ENCODE measurements at regions not wholly inside any gene's neighbourhood (a gene's known extent, or its start where the extent isn't known, plus 50 kb on each side); places are given as distances from the start of the nearest gene placed in this dataset.

DNA sequence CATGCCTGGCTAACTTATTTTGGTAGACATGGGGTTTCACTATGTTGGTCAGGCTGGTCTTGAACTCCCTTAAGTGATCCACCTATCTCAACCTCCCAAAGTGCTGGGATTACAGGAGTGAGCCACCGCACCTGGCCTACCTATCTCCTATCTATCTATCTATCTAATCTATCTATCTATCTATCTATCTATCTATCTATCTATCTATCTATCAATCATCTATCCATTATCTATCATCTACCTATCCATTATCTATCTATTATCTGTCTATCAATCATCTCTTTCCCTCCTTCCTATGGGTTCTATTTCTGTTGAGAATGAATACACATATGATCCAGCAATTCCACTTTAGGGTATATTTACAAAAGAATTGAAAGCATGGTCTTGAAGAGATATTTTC is 194.2 kb upstream of the ARG1 start:
- WGBS, 2 donors = 98 to 100% methylated on average over 1 of the region's 1 CpG
- ATAC-seq (ENCODE audit: low FRiP score) (no peak), DNase-seq (no peak)
- H3K36me3 ChIP-seq (ENCODE audit: control insufficient read depth in 1 of 2, insufficient read depth in 2 of 2, low read length in 1 of 2) = no peaks in the 10 kb centered on the region
- no peaks in the 10 kb centered on the region for H3K27me3 ChIP-seq (ENCODE audit: control insufficient read depth in 1 of 2, insufficient read depth in 2 of 2, low read length in 1 of 2)
- no peak overlapping the region for H3K27ac ChIP-seq (ENCODE audit: low read depth in 1 of 2, low read length in 2 of 2)
- H3K4me1 ChIP-seq (ENCODE audit: control insufficient read depth in 1 of 2, insufficient read depth in 2 of 2, low read length in 2 of 2) = no peaks in the 10 kb centered on the region
- no peak overlapping the region for H3K4me3 ChIP-seq (ENCODE audit: low read length in 2 of 2)
- H3K9me3 ChIP-seq (ENCODE audit: control insufficient read depth, low read length) = no peaks in the 10 kb centered on the region
- intact Hi-C loops (cut with DNase I) = no loop called here

DNA sequence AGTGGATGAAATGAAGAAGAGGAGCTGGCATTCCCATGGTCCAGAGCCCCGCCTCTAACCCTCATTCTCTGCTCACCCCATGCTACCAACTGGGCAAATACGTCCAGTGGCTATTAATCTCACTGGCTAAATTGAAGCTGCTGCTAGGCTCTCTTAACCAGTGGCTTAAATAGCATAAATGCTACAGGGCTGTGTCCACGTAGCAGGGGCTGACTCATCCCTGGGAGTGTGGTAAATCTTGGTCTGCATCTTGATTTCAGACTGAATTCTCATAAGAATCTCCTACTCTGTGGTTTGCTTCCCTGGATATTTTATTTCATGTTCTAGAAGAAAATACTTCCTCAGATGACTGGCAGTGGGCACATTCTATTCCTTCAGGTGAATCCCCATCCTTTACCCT is 193.1 kb upstream of the ARG1 start:
- H3K4me1 ChIP-seq (ENCODE audit: control insufficient read depth in 1 of 2, insufficient read depth in 2 of 2, low read length in 2 of 2) = no peaks in the 10 kb centered on the region
- H3K4me3 ChIP-seq (ENCODE audit: low read length in 2 of 2) = no peak overlapping the region
- no peak for DNase-seq

DNA sequence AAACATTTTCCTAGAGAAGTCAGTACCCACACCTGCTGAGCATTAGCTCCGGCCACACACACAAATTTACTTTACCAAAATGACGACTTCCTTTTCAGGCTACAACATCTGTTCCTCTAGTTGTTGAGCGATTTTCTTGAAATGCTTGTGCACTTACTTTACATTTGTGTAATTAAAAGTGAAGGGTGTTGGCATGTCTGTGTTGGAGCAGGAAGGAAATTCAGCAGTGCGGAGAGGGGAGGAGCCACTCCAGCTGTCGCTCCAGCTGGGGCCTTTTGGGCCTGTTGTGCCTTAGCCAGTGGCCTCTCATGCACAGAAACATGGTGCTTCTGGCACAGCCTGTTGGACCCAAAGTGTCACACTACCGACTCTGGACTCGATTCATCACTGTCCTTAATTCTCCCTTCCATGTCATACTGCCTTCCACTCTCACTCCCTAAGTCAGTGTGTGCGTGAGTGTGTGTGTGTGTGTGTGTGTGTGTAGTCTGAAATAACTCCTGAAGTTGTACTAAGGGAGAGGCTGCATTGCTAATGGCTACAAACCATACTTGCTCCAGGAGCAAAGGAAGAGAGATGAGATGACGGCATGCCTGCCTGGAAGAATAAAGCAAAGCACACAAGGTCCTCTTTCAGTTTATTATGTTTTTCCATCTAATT is 191.8 kb upstream of the ARG1 start:
- Histone ChIP-seq H3K4me3 (ENCODE audit: low read length in 2 of 2) (no peak overlapping the region), H3K4me1 (ENCODE audit: control insufficient read depth in 1 of 2, insufficient read depth in 2 of 2, low read length in 2 of 2) (no peaks in the 10 kb centered on the region), H3K36me3 (ENCODE audit: control insufficient read depth in 1 of 2, insufficient read depth in 2 of 2, low read length in 1 of 2) (no peaks in the 10 kb centered on the region), H3K9me3 (ENCODE audit: control insufficient read depth, low read length) (no peaks in the 10 kb centered on the region), H3K27me3 (ENCODE audit: control insufficient read depth in 1 of 2, insufficient read depth in 2 of 2, low read length in 1 of 2) (no peaks in the 10 kb centered on the region), H3K27ac (ENCODE audit: low read depth in 1 of 2, low read length in 2 of 2) (no peak overlapping the region)
- intact Hi-C loops (cut with DNase I) = no loop called here
- DNase-seq (no peak), ATAC-seq (ENCODE audit: low FRiP score) (no peak)
- 44 to 60% methylated on average over 9 of the region's 9 CpGs for WGBS, 2 donors

More for the DNA sequence above, 193.1 kb upstream of the ARG1 start:
- ATAC-seq (ENCODE audit: low FRiP score) = no peak
- 65 to 76% methylated on average over 3 of the region's 3 CpGs for WGBS, 2 donors
- Histone ChIP-seq H3K9me3 (ENCODE audit: control insufficient read depth, low read length) (no peaks in the 10 kb centered on the region), H3K36me3 (ENCODE audit: control insufficient read depth in 1 of 2, insufficient read depth in 2 of 2, low read length in 1 of 2) (no peaks in the 10 kb centered on the region), H3K27ac (ENCODE audit: low read depth in 1 of 2, low read length in 2 of 2) (no peak overlapping the region), H3K27me3 (ENCODE audit: control insufficient read depth in 1 of 2, insufficient read depth in 2 of 2, low read length in 1 of 2) (no peaks in the 10 kb centered on the region)
- intact Hi-C loops (cut with DNase I) = no loop called here

DNA sequence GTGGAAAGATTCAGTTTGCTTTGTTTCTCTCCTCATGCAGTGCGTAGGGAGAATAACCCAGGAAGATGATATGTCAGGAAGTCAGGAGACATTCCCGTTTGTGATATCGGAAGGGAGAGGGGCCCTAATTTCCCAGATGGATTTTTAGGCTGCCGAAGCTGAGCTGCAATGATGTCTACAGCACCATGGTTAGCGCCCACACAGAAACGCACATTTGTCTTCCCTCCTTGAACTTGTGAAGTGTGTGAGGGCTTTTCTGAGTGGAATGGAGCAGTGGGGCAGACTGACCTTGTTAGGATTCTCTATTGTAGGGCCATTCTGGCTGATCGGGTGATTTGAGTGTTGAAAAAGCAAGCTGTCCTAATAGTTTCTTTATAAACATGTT is 191.3 kb upstream of the ARG1 start:
- DNase-seq (no peak), ATAC-seq (ENCODE audit: low FRiP score) (no peak)
- WGBS, 2 donors = 21 to 39% methylated on average over 7 of the region's 7 CpGs
- intact Hi-C loops (cut with DNase I) = no loop called here
- H3K27ac ChIP-seq (ENCODE audit: low read depth in 1 of 2, low read length in 2 of 2) = no peak overlapping the region
- H3K4me1 ChIP-seq (ENCODE audit: control insufficient read depth in 1 of 2, insufficient read depth in 2 of 2, low read length in 2 of 2) = no peaks in the 10 kb centered on the region
- H3K9me3 ChIP-seq (ENCODE audit: control insufficient read depth, low read length) = no peaks in the 10 kb centered on the region
- no peaks in the 10 kb centered on the region for H3K27me3 ChIP-seq (ENCODE audit: control insufficient read depth in 1 of 2, insufficient read depth in 2 of 2, low read length in 1 of 2)
- H3K4me3 ChIP-seq (ENCODE audit: low read length in 2 of 2) = no peak overlapping the region
- H3K36me3 ChIP-seq (ENCODE audit: control insufficient read depth in 1 of 2, insufficient read depth in 2 of 2, low read length in 1 of 2) = no peaks in the 10 kb centered on the region

GRCh38 chr6:131382631-131383030 is 190.4 kb upstream of the ARG1 start:
- Histone ChIP-seq H3K4me3 (ENCODE audit: low read length in 2 of 2) (no peak overlapping the region), H3K36me3 (ENCODE audit: control insufficient read depth in 1 of 2, insufficient read depth in 2 of 2, low read length in 1 of 2) (no peaks in the 10 kb centered on the region), H3K27me3 (ENCODE audit: control insufficient read depth in 1 of 2, insufficient read depth in 2 of 2, low read length in 1 of 2) (no peaks in the 10 kb centered on the region), H3K4me1 (ENCODE audit: control insufficient read depth in 1 of 2, insufficient read depth in 2 of 2, low read length in 2 of 2) (no peaks in the 10 kb centered on the region), H3K27ac (ENCODE audit: low read depth in 1 of 2, low read length in 2 of 2) (no peak overlapping the region), H3K9me3 (ENCODE audit: control insufficient read depth, low read length) (no peaks in the 10 kb centered on the region)
- ATAC-seq (ENCODE audit: low FRiP score) = no peak
- 24 to 43% methylated on average over 10 of the region's 10 CpGs for WGBS, 2 donors
- no peak for DNase-seq
- intact Hi-C loops (cut with DNase I) = no loop called here

DNA sequence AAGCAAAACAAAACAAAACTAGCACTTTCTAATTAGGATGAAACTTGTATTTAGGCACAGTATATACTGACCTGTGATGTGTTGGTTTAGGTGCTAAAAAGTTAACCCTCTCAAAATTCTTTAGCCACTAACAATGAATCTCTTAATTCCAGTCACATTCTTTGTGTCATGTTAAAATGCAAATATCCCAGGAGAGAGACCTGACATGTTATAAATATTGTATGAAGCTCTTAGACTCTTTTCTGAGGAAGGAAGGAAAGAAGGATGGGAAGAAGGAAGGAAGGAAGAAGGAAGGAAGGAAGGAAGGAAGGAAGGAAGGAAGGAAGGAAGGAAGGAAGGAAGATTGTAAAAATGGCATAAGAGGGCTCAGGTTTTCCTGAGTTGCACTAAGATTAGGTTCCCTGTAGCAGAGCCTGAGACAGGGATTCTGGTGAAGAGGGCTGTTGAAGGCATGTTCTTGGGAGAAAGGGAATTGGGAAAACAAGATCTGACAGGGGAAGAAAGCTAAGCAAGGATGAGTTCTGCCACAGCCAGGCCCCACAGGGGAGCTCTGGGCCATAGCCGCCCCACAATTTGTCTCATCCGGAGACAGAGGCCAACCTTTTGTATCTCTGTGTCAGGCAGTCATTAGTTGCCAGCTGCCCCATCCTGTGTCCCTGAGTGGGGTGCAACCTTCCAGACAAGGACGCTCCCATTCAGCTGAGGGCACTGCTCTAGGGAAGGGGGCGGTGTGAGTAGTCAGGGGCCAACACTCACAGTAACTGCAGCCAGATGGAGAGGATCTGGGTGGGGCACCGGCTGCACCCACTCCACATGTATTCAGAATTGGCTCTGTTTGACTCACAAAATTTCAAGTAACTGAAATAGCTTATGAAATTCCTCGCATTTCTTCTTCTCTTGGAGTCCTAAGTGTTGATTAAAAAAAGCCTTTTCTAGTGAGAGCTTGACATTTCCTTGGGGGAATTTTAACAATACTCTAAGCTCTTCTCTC is 189.3 kb upstream of the ARG1 start:
- no peak for ATAC-seq (ENCODE audit: low FRiP score)
- Histone ChIP-seq H3K4me3 (ENCODE audit: low read length in 2 of 2) (no peak overlapping the region), H3K9me3 (ENCODE audit: control insufficient read depth, low read length) (no peaks in the 10 kb centered on the region), H3K4me1 (ENCODE audit: control insufficient read depth in 1 of 2, insufficient read depth in 2 of 2, low read length in 2 of 2) (no peaks in the 10 kb centered on the region), H3K36me3 (ENCODE audit: control insufficient read depth in 1 of 2, insufficient read depth in 2 of 2, low read length in 1 of 2) (no peaks in the 10 kb centered on the region), H3K27ac (ENCODE audit: low read depth in 1 of 2, low read length in 2 of 2) (no peak overlapping the region), H3K27me3 (ENCODE audit: control insufficient read depth in 1 of 2, insufficient read depth in 2 of 2, low read length in 1 of 2) (no peaks in the 10 kb centered on the region)
- DNase-seq = no peak
- intact Hi-C loops (cut with DNase I) = no loop called here
- 45 to 49% methylated on average over 6 of the region's 6 CpGs for WGBS, 2 donors

DNA sequence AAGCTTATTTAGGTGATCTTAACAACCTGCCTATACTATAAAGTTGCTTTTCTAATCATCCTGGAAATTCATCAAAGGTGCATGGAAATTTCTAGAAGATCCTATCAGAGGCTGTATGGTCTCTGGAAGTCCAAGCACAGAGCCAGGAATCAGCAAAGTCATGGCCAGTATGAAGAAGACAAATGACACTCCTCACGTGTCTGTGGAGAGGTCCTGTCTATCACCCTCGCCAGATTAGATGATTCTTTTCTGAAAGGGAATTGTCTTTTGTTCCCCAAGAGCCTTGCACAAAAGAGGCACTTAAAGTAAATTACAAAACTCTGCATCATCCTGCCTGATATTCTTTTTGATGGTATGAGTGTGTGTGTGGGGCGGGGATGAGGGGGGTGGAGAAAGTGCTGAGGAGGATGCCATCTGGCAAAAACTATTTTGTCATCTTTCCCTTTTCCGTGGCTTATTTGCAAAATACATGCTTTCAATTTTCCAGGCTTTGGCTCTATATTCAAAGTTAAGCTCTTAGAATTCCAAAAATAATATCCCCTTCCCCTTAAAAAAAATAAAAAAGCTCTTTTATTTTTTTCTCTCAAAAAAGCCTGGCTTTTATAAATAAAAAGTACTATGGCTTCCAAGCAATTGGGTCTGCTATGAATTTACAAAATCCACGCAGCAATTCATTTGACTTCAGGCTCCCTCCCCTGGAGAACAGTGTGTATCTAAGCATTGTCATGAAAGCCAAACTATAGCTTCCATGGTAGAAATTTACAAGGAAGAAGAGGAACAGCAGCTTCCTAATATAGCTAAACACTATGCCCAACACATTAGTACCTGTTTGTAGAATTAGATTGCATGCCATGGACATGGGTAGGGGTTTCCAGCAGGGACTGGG is 185.2 kb upstream of the ARG1 start:
- Histone ChIP-seq H3K36me3 (ENCODE audit: control insufficient read depth in 1 of 2, insufficient read depth in 2 of 2, low read length in 1 of 2) (no peaks in the 10 kb centered on the region), H3K27ac (ENCODE audit: low read depth in 1 of 2, low read length in 2 of 2) (no peak overlapping the region), H3K4me3 (ENCODE audit: low read length in 2 of 2) (no peak overlapping the region), H3K4me1 (ENCODE audit: control insufficient read depth in 1 of 2, insufficient read depth in 2 of 2, low read length in 2 of 2) (no peaks in the 10 kb centered on the region), H3K27me3 (ENCODE audit: control insufficient read depth in 1 of 2, insufficient read depth in 2 of 2, low read length in 1 of 2) (no peaks in the 10 kb centered on the region), H3K9me3 (ENCODE audit: control insufficient read depth, low read length) (no peaks in the 10 kb centered on the region)
- intact Hi-C loops (cut with DNase I) = no loop called here
- no peak for ATAC-seq (ENCODE audit: low FRiP score)
- DNase-seq = no peak
- 32 to 37% methylated on average over 5 of the region's 5 CpGs for WGBS, 2 donors

DNA sequence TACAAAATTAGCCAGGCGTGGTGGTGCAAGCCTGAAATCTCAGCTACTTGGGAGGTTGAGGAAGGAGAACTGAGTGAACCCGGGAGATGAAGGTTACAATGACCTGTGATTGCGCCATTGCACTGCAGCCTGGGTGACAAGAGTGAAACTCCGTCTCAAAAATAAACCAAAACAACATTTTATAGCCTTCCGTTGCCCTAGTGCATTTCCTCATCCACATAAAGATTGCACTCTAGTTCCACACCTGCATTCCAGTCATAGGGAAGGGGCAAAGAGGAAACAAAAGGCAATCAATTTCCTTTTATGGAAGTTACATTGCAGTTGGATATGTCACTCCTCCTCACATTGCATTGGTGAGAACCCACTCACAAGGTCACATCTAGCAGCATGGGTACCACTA is 182.7 kb upstream of the ARG1 start:
- 90% methylated on average over 5 of the region's 5 CpGs for WGBS, 2 donors
- intact Hi-C loops (cut with DNase I) = no loop called here
- H3K9me3 ChIP-seq (ENCODE audit: control insufficient read depth, low read length) = no peaks in the 10 kb centered on the region
- no peak overlapping the region for H3K27ac ChIP-seq (ENCODE audit: low read depth in 1 of 2, low read length in 2 of 2)
- H3K4me1 ChIP-seq (ENCODE audit: control insufficient read depth in 1 of 2, insufficient read depth in 2 of 2, low read length in 2 of 2) = no peaks in the 10 kb centered on the region
- DNase-seq = no peak
- ATAC-seq (ENCODE audit: low FRiP score) = no peak
- H3K4me3 ChIP-seq (ENCODE audit: low read length in 2 of 2) = no peak overlapping the region
- no peaks in the 10 kb centered on the region for H3K27me3 ChIP-seq (ENCODE audit: control insufficient read depth in 1 of 2, insufficient read depth in 2 of 2, low read length in 1 of 2)
- H3K36me3 ChIP-seq (ENCODE audit: control insufficient read depth in 1 of 2, insufficient read depth in 2 of 2, low read length in 1 of 2) = no peaks in the 10 kb centered on the region

All from aorta (tissue), 5 donors.